HepG2 (cell line): ENCODE measurements at regions not wholly inside any gene's neighbourhood (a gene's known extent, or its start where the extent isn't known, plus 50 kb on each side); places are given as distances from the start of the nearest gene placed in this dataset.

Experiments used
- HINFP ChIP-seq: sonication (generic); formaldehyde crosslinking; IDR thresholded peaks from 2 replicates; pipeline ENCODE4 v1.4.0; 2020; ENCODE audit warnings: low read depth, mild to moderate bottlenecking, missing genetic modification reagents
- MAF1 ChIP-seq: sonication (generic); formaldehyde crosslinking; IDR thresholded peaks from 2 replicates; pipeline ENCODE4 v1.5.0; 2020; ENCODE audit warnings: missing genetic modification reagents, borderline replicate concordance
- PITX1 ChIP-seq: sonication (generic); formaldehyde crosslinking; IDR thresholded peaks from 2 replicates; pipeline ENCODE4 v1.5.1; 2020; ENCODE audit warnings: mild to moderate bottlenecking, missing genetic modification reagents
- SNAPC4 ChIP-seq: sonication (generic); formaldehyde crosslinking; IDR thresholded peaks from 2 replicates; pipeline ENCODE4 v1.4.0; 2020; ENCODE audit warnings: mild to moderate bottlenecking, missing genetic modification reagents
- TCF12 ChIP-seq, 2 experiments: fragments of 450-650 bp in 1 of 2; sonication (generic) in 1 of 2; formaldehyde crosslinking in 1 of 2; IDR thresholded peaks; 2 replicates each; pipeline versions ENCODE4 v1.6.1 to v1.8.0; 2017 to 2022; ENCODE audit warnings: antibody characterized with exemption in 1 of 2, mild to moderate bottlenecking in 1 of 2, missing genetic modification reagents in 1 of 2, moderate library complexity in 1 of 2
- TFAP4 ChIP-seq: sonication (generic); IDR thresholded peaks from 2 replicates; pipeline ENCODE4 v1.6.1; 2016; ENCODE audit warnings: low read depth, borderline replicate concordance
- TFE3 ChIP-seq: IDR thresholded peaks from 2 replicates; pipeline ENCODE4 v1.6.1; 2016
- ZBTB7B ChIP-seq: sonication (generic); formaldehyde crosslinking; IDR thresholded peaks from 2 replicates; pipeline ENCODE4 v1.4.0; 2020; ENCODE audit warnings: missing genetic modification reagents
- ZFP62 ChIP-seq: sonication (generic); formaldehyde crosslinking; IDR thresholded peaks from 2 replicates; pipeline ENCODE4 v1.4.0; 2020; ENCODE audit warnings: missing genetic modification reagents
- ZFP90 ChIP-seq: sonication (generic); formaldehyde crosslinking; IDR thresholded peaks from 2 replicates; pipeline ENCODE4 v1.8.0; 2022; ENCODE audit warnings: missing genetic modification reagents, mild to moderate bottlenecking, inconsistent platforms, borderline replicate concordance
- ZMYM4 ChIP-seq: sonication (generic); formaldehyde crosslinking; IDR thresholded peaks from 2 replicates; pipeline ENCODE4 v1.8.1; 2023; ENCODE audit warnings: mild to moderate bottlenecking, missing genetic modification reagents
- ZNF552 ChIP-seq: sonication (generic); formaldehyde crosslinking; IDR thresholded peaks from 2 replicates; pipeline ENCODE4 v1.9.0; 2022; ENCODE audit warnings: missing genetic modification reagents, mild to moderate bottlenecking, borderline replicate concordance
- ZNF607 ChIP-seq: sonication (generic); formaldehyde crosslinking; IDR thresholded peaks from 2 replicates; pipeline ENCODE4 v1.5.1; 2020; ENCODE audit warnings: missing genetic modification reagents, mild to moderate bottlenecking, borderline replicate concordance
- ZNF768 ChIP-seq: sonication (generic); formaldehyde crosslinking; IDR thresholded peaks from 2 replicates; pipeline ENCODE4 v1.4.0; 2020; ENCODE audit warnings: missing genetic modification reagents

- no peak for TF ChIP-seq SNAPC4
- TF ChIP-seq ZNF768 (CRISPR knock-in tag), result no peak
- TF ChIP-seq MAF1, result no peak
- TF ChIP-seq TFAP4, result no peak
- TF ChIP-seq HINFP (CRISPR knock-in tag), result no peak
- TF ChIP-seq PITX1 (CRISPR knock-in tag), result no peak
- no peak for TF ChIP-seq ZNF607
- no peak for TF ChIP-seq ZBTB7B
- no peak for TF ChIP-seq ZMYM4 (CRISPR knock-in tag)
- no peak for TF ChIP-seq ZNF552 (CRISPR knock-in tag)
- no peak for TF ChIP-seq ZFP90 (CRISPR knock-in tag)
- no peak for TF ChIP-seq ZFP62 (CRISPR knock-in tag)
- no peak for TF ChIP-seq TFE3 (CRISPR knock-in tag)
- TF ChIP-seq TCF12 (IDR thresholded peaks at IDR 0.05), result no peak
- no peak for TF ChIP-seq TCF12 (CRISPR knock-in tag; IDR thresholded peaks at IDR 0.05)
Observed at GRCh38 chr2:184030989-184031388, 567.3 kb upstream of the ZNF804A start (continued).
